CD14-positive monocyte (primary cell): ENCODE measurements at regions not wholly inside any gene's neighbourhood (a gene's known extent, or its start where the extent isn't known, plus 50 kb on each side); places are given as distances from the start of the nearest gene placed in this dataset.

Source experiments
- DNase-seq, 3 donors: peaks; one replicate each; pipeline ENCODE4 v3.0.0-alpha.2; 2011 to 2022
- H2AFZ ChIP-seq: 2 replicates; pipeline ENCODE4 v1.6.0; 2012; ENCODE audit warnings: mild to moderate bottlenecking, low read depth, low read length, inconsistent platforms; ENCODE audit not compliant: insufficient read depth, poor library complexity, severe bottlenecking
- H3K27ac ChIP-seq, 2 donors: 1 replicate in 1 of 2; 2 replicates in 1 of 2; pipeline ENCODE4 v1.5.1; 2012 to 2013; ENCODE audit warnings: low read length in 2 of 2, control low read depth in 1 of 2, inconsistent platforms in 1 of 2, low read depth in 1 of 2, mild to moderate bottlenecking in 1 of 2
- H3K27me3 ChIP-seq, 2 donors: one replicate each; pipeline versions ENCODE4 v1.6.0 to v1.6.1; 2011 to 2013; ENCODE audit warnings: low read length in 2 of 2; ENCODE audit not compliant: control insufficient read depth in 2 of 2, insufficient read depth in 2 of 2
- H3K36me3 ChIP-seq, 2 donors: replicated peaks in 1 of 2; 1 replicate in 1 of 2; 2 replicates in 1 of 2; pipeline versions ENCODE4 v1.5.1 to v1.6.1; 2012 to 2013; ENCODE audit warnings: low read length in 2 of 2, control low read depth in 1 of 2, inconsistent platforms in 1 of 2, mild to moderate bottlenecking in 1 of 2; ENCODE audit not compliant: insufficient read depth in 2 of 2, control insufficient read depth in 1 of 2
- H3K4me1 ChIP-seq, 2 donors: 1 replicate in 1 of 2; 2 replicates in 1 of 2; pipeline versions ENCODE4 v1.5.1 to v1.6.1; 2012 to 2013; ENCODE audit warnings: low read length in 2 of 2, control low read depth in 1 of 2, inconsistent platforms in 1 of 2, mild to moderate bottlenecking in 1 of 2, moderate library complexity in 1 of 2; ENCODE audit not compliant: insufficient read depth in 2 of 2, control insufficient read depth in 1 of 2
- H3K4me2 ChIP-seq: replicated peaks from 2 replicates; pipeline ENCODE3; 2012; ENCODE audit warnings: low read length, moderate library complexity, mild to moderate bottlenecking; ENCODE audit not compliant: poor library complexity, severe bottlenecking; ENCODE audit errors: extremely low read depth
- H3K4me3 ChIP-seq, 3 experiments: fragments of 200-600 bp in 1 of 3; sonication (generic) in 1 of 3; replicated peaks in 1 of 3; 1 replicate in 2 of 3; 2 replicates in 1 of 3; pipeline ENCODE4 v1.5.1; 2011 to 2013; ENCODE audit warnings: low read length in 3 of 3, mild to moderate bottlenecking in 3 of 3, control low read depth in 2 of 3, low read depth in 2 of 3, inconsistent platforms in 1 of 3, moderate library complexity in 1 of 3
- H3K79me2 ChIP-seq: 2 replicates; pipeline ENCODE4 v1.6.0; 2012; ENCODE audit warnings: mild to moderate bottlenecking, control low read depth, inconsistent platforms, low read length, moderate library complexity; ENCODE audit not compliant: insufficient read depth
- H3K9ac ChIP-seq: 2 replicates; pipeline ENCODE4 v1.6.0; 2017; ENCODE audit warnings: low read length, mild to moderate bottlenecking; ENCODE audit not compliant: insufficient read depth, poor library complexity, severe bottlenecking
- H3K9me3 ChIP-seq, 2 donors: replicated peaks in 1 of 2; 1 replicate in 1 of 2; 2 replicates in 1 of 2; pipeline versions ENCODE4 v1.5.1 to v1.6.1; 2012 to 2013; ENCODE audit warnings: low read length in 2 of 2, control low read depth in 1 of 2; ENCODE audit not compliant: control insufficient read depth in 1 of 2, insufficient read depth in 1 of 2
- H4K20me1 ChIP-seq: 2 replicates; pipeline ENCODE4 v1.6.0; 2012; ENCODE audit warnings: mild to moderate bottlenecking, low read length, control low read depth, moderate library complexity; ENCODE audit not compliant: insufficient read depth
- H3K27ac Mint-ChIP-seq, 7 donors: one replicate each; pipeline ENCODE4 v1.8.0; 2020; ENCODE audit warnings: mild to moderate bottlenecking in 7 of 7, mixed read lengths in 7 of 7, moderate library complexity in 6 of 7, inconsistent platforms in 2 of 7
- H3K27me3 Mint-ChIP-seq, 3 donors: one replicate each; pipeline ENCODE4 v1.8.0; 2021 to 2022; ENCODE audit warnings: low read depth in 3 of 3, mild to moderate bottlenecking in 3 of 3, mixed read lengths in 3 of 3, moderate library complexity in 3 of 3, inconsistent platforms in 1 of 3
- H3K36me3 Mint-ChIP-seq, 2 donors: one replicate each; pipeline ENCODE4 v1.8.0; 2020; ENCODE audit warnings: mixed read lengths in 2 of 2, inconsistent platforms in 1 of 2, mild to moderate bottlenecking in 1 of 2
- H3K4me1 Mint-ChIP-seq: one replicate; pipeline ENCODE4 v1.8.0; 2020; ENCODE audit warnings: mild to moderate bottlenecking, mixed read lengths
- H3K4me3 Mint-ChIP-seq, 2 donors: one replicate each; pipeline ENCODE4 v1.8.0; 2020; ENCODE audit warnings: mild to moderate bottlenecking in 2 of 2, mixed read lengths in 2 of 2, moderate library complexity in 1 of 2
- H3K9me3 Mint-ChIP-seq, 7 donors: one replicate each; pipeline ENCODE4 v1.8.0; 2020 to 2022; ENCODE audit warnings: mixed read lengths in 7 of 7, mild to moderate bottlenecking in 6 of 7, moderate library complexity in 6 of 7, inconsistent platforms in 2 of 7
- CTCF ChIP-seq: fragments of 200-600 bp; IDR thresholded peaks from one replicate; pipeline ENCODE4 v1.8.0; 2022; ENCODE audit warnings: antibody characterized with exemption, mild to moderate bottlenecking
- WGBS: methylation state at CpG from one replicate; pipeline ENCODE4 v1.1.5; 2013; ENCODE audit warnings: missing lambda C conversion rate; ENCODE audit not compliant: insufficient coverage; 5-methylcytosine and 5-hydroxymethylcytosine counted together
- intact Hi-C, 2 donors: fragments of 100-400 bp; cut with micrococcal nuclease; formaldehyde crosslinking; loops; one replicate each; pipeline versions ENCODE4 v1.15.0 to v1.15.1; 2023

- no peak for DNase-seq
- Histone ChIP-seq H3K79me2 (no peaks in the 10 kb centered on the region), H4K20me1 (no peaks in the 10 kb centered on the region), H3K9me3 (peaks cover 0 to 6% of the 10 kb centered on the region in 2 donors), H3K9ac (no peak overlapping the region), H3K27me3 (no peaks in the 10 kb centered on the region), H2AFZ (no peak overlapping the region), H3K4me2 (no peak overlapping the region), H3K27ac (no peak overlapping the region), H3K4me3 (no peak overlapping the region), H3K4me1 (no peaks in the 10 kb centered on the region), H3K36me3 (no peaks in the 10 kb centered on the region)
- intact Hi-C loops: no loop called here
- no peak for TF ChIP-seq CTCF
- H3K9me3 Mint-ChIP-seq: peaks cover 0 to 9% (median 2%) of the 10 kb centered on the region in 7 donors
- 80% methylated on average over 1 of the region's 2 CpGs for WGBS
- H3K4me3 Mint-ChIP-seq: no peak overlapping the region
- no peaks in the 10 kb centered on the region for H3K36me3 Mint-ChIP-seq
- no peak overlapping the region for H3K27ac Mint-ChIP-seq
- H3K27me3 Mint-ChIP-seq: no peaks in the 10 kb centered on the region
- no peaks in the 10 kb centered on the region for H3K4me1 Mint-ChIP-seq
Measured at GRCh38 chr21:19029816-19030215, 626.2 kb upstream of the TMPRSS15 start.

GRCh38 chr21:19031953-19032352, 628.4 kb upstream of the TMPRSS15 start:
- H3K27ac ChIP-seq: no peak overlapping the region
- no peak overlapping the region for H2AFZ ChIP-seq
- no peaks in the 10 kb centered on the region for H3K27me3 ChIP-seq
- no peaks in the 10 kb centered on the region for H4K20me1 ChIP-seq
- no peaks in the 10 kb centered on the region for H3K36me3 ChIP-seq
- H3K4me1 Mint-ChIP-seq: no peaks in the 10 kb centered on the region
- H3K4me3 Mint-ChIP-seq: no peak overlapping the region
- H3K9me3 Mint-ChIP-seq: peaks cover 0 to 11% (median 3%) of the 10 kb centered on the region in 7 donors
- WGBS: no CpG with 5 or more reads among the region's 1 CpG
- no peaks in the 10 kb centered on the region for H3K36me3 Mint-ChIP-seq
- H3K4me2 ChIP-seq: no peak overlapping the region
- H3K4me1 ChIP-seq: no peaks in the 10 kb centered on the region
- no peak for DNase-seq
- TF ChIP-seq CTCF: no peak
- H3K79me2 ChIP-seq: no peaks in the 10 kb centered on the region
- H3K27me3 Mint-ChIP-seq: peaks cover 0 to 2% (median 0%) of the 10 kb centered on the region in 3 donors
- H3K4me3 ChIP-seq: no peak overlapping the region
- intact Hi-C loops: no loop called here
- no peak overlapping the region for H3K27ac Mint-ChIP-seq
- H3K9ac ChIP-seq: no peak overlapping the region
- H3K9me3 ChIP-seq: peaks cover 4 to 6% of the 10 kb centered on the region in 2 donors
